Kidney (tissue), 13 donors: ENCODE measurements at regions not wholly inside any gene's neighbourhood (a gene's known extent, or its start where the extent isn't known, plus 50 kb on each side); places are given as distances from the start of the nearest gene placed in this dataset.

ENCODE experiments used
- DNase-seq, 5 donors: peaks; one replicate each; pipeline ENCODE4 v3.0.0-alpha.2; 2013 to 2020
- FAIRE-seq: peaks from 2 replicates; lab custom pipeline; 2012; peaks lifted over from hg19 to GRCh38; lab: Jason Lieb, UNC
- H3K27ac ChIP-seq, 2 donors: one replicate each; pipeline ENCODE4 v1.7.0; 2013; ENCODE audit warnings: low read depth in 2 of 2, low read length in 2 of 2, inconsistent platforms in 1 of 2
- H3K27me3 ChIP-seq: one replicate; pipeline ENCODE4 v1.7.1; 2013; ENCODE audit warnings: low read length, inconsistent platforms; ENCODE audit not compliant: control insufficient read depth, insufficient read depth
- H3K36me3 ChIP-seq, 3 donors: one replicate each; pipeline versions ENCODE4 v1.7.0 to v1.7.1; 2013; ENCODE audit warnings: low read length in 3 of 3, control low read depth in 1 of 3, inconsistent platforms in 1 of 3; ENCODE audit not compliant: insufficient read depth in 3 of 3, control insufficient read depth in 2 of 3
- H3K4me1 ChIP-seq, 3 donors: one replicate each; pipeline versions ENCODE4 v1.7.0 to v1.7.1; 2013; ENCODE audit warnings: low read length in 3 of 3, inconsistent platforms in 1 of 3, low read depth in 1 of 3; ENCODE audit not compliant: control insufficient read depth in 2 of 3, insufficient read depth in 2 of 3
- H3K4me3 ChIP-seq, 3 donors: one replicate each; pipeline versions ENCODE4 v1.7.0 to v1.8.1; 2013; ENCODE audit warnings: low read length in 3 of 3, control low read depth in 1 of 3, inconsistent platforms in 1 of 3
- H3K9ac ChIP-seq, 3 donors: one replicate each; pipeline versions ENCODE4 v1.7.0 to v1.7.1; 2013; ENCODE audit warnings: low read length in 3 of 3, control low read depth in 1 of 3, inconsistent platforms in 1 of 3
- H3K9me3 ChIP-seq, 3 donors: one replicate each; pipeline versions ENCODE4 v1.7.0 to v1.7.1; 2013; ENCODE audit warnings: low read length in 3 of 3, control low read depth in 1 of 3, inconsistent platforms in 1 of 3; ENCODE audit not compliant: control insufficient read depth in 2 of 3, insufficient read depth in 1 of 3
- CTCF ChIP-seq: IDR thresholded peaks from 3 replicates; pipeline ENCODE4 v1.5.1; 2012; ENCODE audit warnings: mild to moderate bottlenecking, moderate library complexity, borderline replicate concordance; ENCODE audit not compliant: insufficient read depth; ENCODE audit errors: extremely low read depth
- intact Hi-C: fragments of 100-400 bp; cut with DNase I; formaldehyde crosslinking; loops from one replicate; pipeline ENCODE4 v1.11.1; 2022
- donor health status: control.
- donor health status: control.
- donor health status: control.
- donor health status: control.
- donor health status: control.
- donor health status: DM: yes; HTN: yes; CAD: no.
- donor health status: Normal renal cell carcinoma (clear cell type).

GRCh38 chr11:41532413-41532812, 73.0 kb upstream of the LRRC4C start:
- no peak for DNase-seq
- Histone ChIP-seq H3K4me3 (no peak overlapping the region), H3K4me1 (no peaks in the 10 kb centered on the region), H3K9me3 (no peaks in the 10 kb centered on the region), H3K36me3 (no peaks in the 10 kb centered on the region), H3K27ac (no peak overlapping the region), H3K27me3 (no peaks in the 10 kb centered on the region), H3K9ac (no peak overlapping the region)
- intact Hi-C loops: no loop called here
- no peak for TF ChIP-seq CTCF
- no peak for FAIRE-seq

- Histone ChIP-seq H3K4me3 (no peak overlapping the region), H3K9me3 (no peaks in the 10 kb centered on the region), H3K4me1 (no peaks in the 10 kb centered on the region), H3K27me3 (no peaks in the 10 kb centered on the region), H3K27ac (no peak overlapping the region), H3K36me3 (no peaks in the 10 kb centered on the region), H3K9ac (no peak overlapping the region)
- intact Hi-C loops: no loop called here
- DNase-seq: no peak
- no peak for TF ChIP-seq CTCF
- FAIRE-seq: no peak
Measured at GRCh38 chr11:41533761-41534160, 74.3 kb upstream of the LRRC4C start.

- Histone ChIP-seq H3K9ac (no peak overlapping the region), H3K27ac (no peak overlapping the region), H3K4me3 (no peak overlapping the region), H3K27me3 (no peaks in the 10 kb centered on the region), H3K36me3 (no peaks in the 10 kb centered on the region), H3K4me1 (no peaks in the 10 kb centered on the region), H3K9me3 (no peaks in the 10 kb centered on the region)
- TF ChIP-seq CTCF: no peak
- intact Hi-C loops: no loop called here
- FAIRE-seq (no peak), DNase-seq (no peak)
Measured at GRCh38 chr11:41534391-41534790, 74.9 kb upstream of the LRRC4C start.

- H3K27me3 ChIP-seq: no peaks in the 10 kb centered on the region
- FAIRE-seq: no peak
- no peaks in the 10 kb centered on the region for H3K4me1 ChIP-seq
- intact Hi-C loops: no loop called here
- no peak overlapping the region for H3K27ac ChIP-seq
- H3K4me3 ChIP-seq: no peak overlapping the region
- H3K36me3 ChIP-seq: no peaks in the 10 kb centered on the region
- H3K9ac ChIP-seq: no peak overlapping the region
- H3K9me3 ChIP-seq: no peaks in the 10 kb centered on the region
- no peak for DNase-seq
- TF ChIP-seq CTCF: no peak
Measured at GRCh38 chr11:41534861-41535260, 75.4 kb upstream of the LRRC4C start.
